ENCODE measurements at regions not wholly inside any gene's neighbourhood (a gene's known extent, or its start where the extent isn't known, plus 50 kb on each side); places are given as distances from the start of the nearest gene placed in this dataset.

GRCh38 chr10:16182144-16182543 is 254.7 kb upstream of the PTER start:
- Histone ChIP-seq H3K27me3 (replicated peaks; ENCODE audit: control insufficient read depth, insufficient read depth, low read length) (no peaks in the 10 kb centered on the region; the same call in none of the 2 replicates), H3K4me3 (replicated peaks; ENCODE audit: low read depth, low read length) (no peak overlapping the region), H3K36me3 (ENCODE audit: control insufficient read depth, insufficient read depth, low read length) (no peaks in the 10 kb centered on the region)
- no peak for DNase-seq (ENCODE audit: extremely low read depth, insufficient read length)
- no peak for TF ChIP-seq CTCF (IDR thresholded peaks at IDR 0.05; ENCODE audit: insufficient read depth, low read length, poor library complexity, severe bottlenecking)

- no peak for DNase-seq (ENCODE audit: extremely low read depth, insufficient read length)
- no peak for TF ChIP-seq CTCF (IDR thresholded peaks at IDR 0.05; ENCODE audit: insufficient read depth, low read length, poor library complexity, severe bottlenecking)
- H3K36me3 ChIP-seq (ENCODE audit: control insufficient read depth, insufficient read depth, low read length): no peaks in the 10 kb centered on the region
- H3K4me3 ChIP-seq (replicated peaks; ENCODE audit: low read depth, low read length): no peak overlapping the region
- no peaks in the 10 kb centered on the region; the same call in none of the 2 replicates for H3K27me3 ChIP-seq (replicated peaks; ENCODE audit: control insufficient read depth, insufficient read depth, low read length)
These were observed 254.1 kb upstream of the PTER start for GRCh38 chr10:16182688-16183087.

- DNase-seq (ENCODE audit: extremely low read depth, insufficient read length): no peak
- Histone ChIP-seq H3K36me3 (ENCODE audit: control insufficient read depth, insufficient read depth, low read length) (no peaks in the 10 kb centered on the region), H3K27me3 (replicated peaks; ENCODE audit: control insufficient read depth, insufficient read depth, low read length) (no peaks in the 10 kb centered on the region; the same call in none of the 2 replicates), H3K4me3 (replicated peaks; ENCODE audit: low read depth, low read length) (no peak overlapping the region)
- TF ChIP-seq CTCF (IDR thresholded peaks at IDR 0.05; ENCODE audit: insufficient read depth, low read length, poor library complexity, severe bottlenecking): no peak
These were observed 252.7 kb upstream of the PTER start for GRCh38 chr10:16184096-16184597.

GRCh38 chr10:16184906-16185305 is 251.9 kb upstream of the PTER start:
- Histone ChIP-seq H3K36me3 (ENCODE audit: control insufficient read depth, insufficient read depth, low read length) (no peaks in the 10 kb centered on the region), H3K4me3 (replicated peaks; ENCODE audit: low read depth, low read length) (no peak overlapping the region), H3K27me3 (replicated peaks; ENCODE audit: control insufficient read depth, insufficient read depth, low read length) (no peaks in the 10 kb centered on the region; the same call in none of the 2 replicates)
- no peak for DNase-seq (ENCODE audit: extremely low read depth, insufficient read length)
- TF ChIP-seq CTCF (IDR thresholded peaks at IDR 0.05; ENCODE audit: insufficient read depth, low read length, poor library complexity, severe bottlenecking): no peak

GRCh38 chr10:16186564-16186963 is 250.2 kb upstream of the PTER start:
- no peak for TF ChIP-seq CTCF (IDR thresholded peaks at IDR 0.05; ENCODE audit: insufficient read depth, low read length, poor library complexity, severe bottlenecking)

GRCh38 chr10:16187161-16187560 is 249.6 kb upstream of the PTER start:
- H3K36me3 ChIP-seq (ENCODE audit: control insufficient read depth, insufficient read depth, low read length): no peaks in the 10 kb centered on the region
- no peak for TF ChIP-seq CTCF (IDR thresholded peaks at IDR 0.05; ENCODE audit: insufficient read depth, low read length, poor library complexity, severe bottlenecking)
- no peak for DNase-seq (ENCODE audit: extremely low read depth, insufficient read length)
- no peaks in the 10 kb centered on the region; the same call in none of the 2 replicates for H3K27me3 ChIP-seq (replicated peaks; ENCODE audit: control insufficient read depth, insufficient read depth, low read length)
- no peak overlapping the region for H3K4me3 ChIP-seq (replicated peaks; ENCODE audit: low read depth, low read length)

More at GRCh38 chr10:16186564-16186963, 250.2 kb upstream of the PTER start:
- no peaks in the 10 kb centered on the region; the same call in none of the 2 replicates for H3K27me3 ChIP-seq (replicated peaks; ENCODE audit: control insufficient read depth, insufficient read depth, low read length)
- no peaks in the 10 kb centered on the region for H3K36me3 ChIP-seq (ENCODE audit: control insufficient read depth, insufficient read depth, low read length)
- no peak overlapping the region for H3K4me3 ChIP-seq (replicated peaks; ENCODE audit: low read depth, low read length)
- DNase-seq (ENCODE audit: extremely low read depth, insufficient read length): no peak
